ENCODE measurements at regions not wholly inside any gene's neighbourhood (a gene's known extent, or its start where the extent isn't known, plus 50 kb on each side); places are given as distances from the start of the nearest gene placed in this dataset.
"Not testable (repeated sequence)": the region's sequence is repeated elsewhere in the genome, so short reads cannot be mapped to it uniquely, and the experiment has no call there.

- no peak for DNase-seq (ENCODE audit: low spot score)
Measured at GRCh38 chr3:110400315-110400714, 671.3 kb upstream of the NECTIN3 start.

GRCh38 chr3:110405830-110406585 is 665.6 kb upstream of the NECTIN3 start:
- DNase-seq (ENCODE audit: low spot score) = no peak

- DNase-seq (ENCODE audit: low spot score) = no peak
Measured at GRCh38 chr3:110413266-110413665, 658.4 kb upstream of the NECTIN3 start.

- peak; percentile 67 for DNase-seq (ENCODE audit: low spot score)
Measured at GRCh38 chr3:110413807-110414748, 657.5 kb upstream of the NECTIN3 start.

GRCh38 chr3:110414855-110415254 is 656.8 kb upstream of the NECTIN3 start:
- DNase-seq (ENCODE audit: low spot score) = peak; percentile 38

GRCh38 chr3:110419096-110419495 is 652.5 kb upstream of the NECTIN3 start:
- DNase-seq (ENCODE audit: low spot score) = no peak

- no peak for DNase-seq (ENCODE audit: low spot score)
Measured at GRCh38 chr3:110419601-110420000, 652.0 kb upstream of the NECTIN3 start.

GRCh38 chr3:110420158-110420641 is 651.4 kb upstream of the NECTIN3 start:
- DNase-seq (ENCODE audit: low spot score) = peak; percentile 50

- DNase-seq (ENCODE audit: low spot score) = no peak
Measured at GRCh38 chr3:110423276-110423675, 648.3 kb upstream of the NECTIN3 start.

- no peak for DNase-seq (ENCODE audit: low spot score)
Measured at GRCh38 chr3:110430146-110430545, 641.5 kb upstream of the NECTIN3 start.

- no peak for DNase-seq (ENCODE audit: low spot score)
Measured at GRCh38 chr3:110436209-110436608, 635.4 kb upstream of the NECTIN3 start.

- DNase-seq (ENCODE audit: low spot score) = not testable (repeated sequence)
Measured at GRCh38 chr3:110440066-110440653, 631.5 kb upstream of the NECTIN3 start.

GRCh38 chr3:110454066-110454465 is 617.5 kb upstream of the NECTIN3 start:
- no peak for DNase-seq (ENCODE audit: low spot score)

GRCh38 chr3:110456001-110456400 is 615.6 kb upstream of the NECTIN3 start:
- no peak for DNase-seq (ENCODE audit: low spot score)

GRCh38 chr3:110456438-110457138 is 615.0 kb upstream of the NECTIN3 start:
- DNase-seq (ENCODE audit: low spot score) = no peak

GRCh38 chr3:110457508-110457907 is 614.1 kb upstream of the NECTIN3 start:
- DNase-seq (ENCODE audit: low spot score) = no peak

GRCh38 chr3:110459021-110459420 is 612.6 kb upstream of the NECTIN3 start:
- DNase-seq (ENCODE audit: low spot score) = no peak

GRCh38 chr3:110470310-110470709 is 601.3 kb upstream of the NECTIN3 start:
- DNase-seq (ENCODE audit: low spot score) = no peak

- DNase-seq (ENCODE audit: low spot score) = no peak
Measured at GRCh38 chr3:110473405-110473804, 598.2 kb upstream of the NECTIN3 start.

- no peak for DNase-seq (ENCODE audit: low spot score)
Measured at GRCh38 chr3:110474397-110474796, 597.2 kb upstream of the NECTIN3 start.

- DNase-seq (ENCODE audit: low spot score) = no peak
Measured at GRCh38 chr3:110478377-110479054, 593.1 kb upstream of the NECTIN3 start.
